HEK293T (cell line): ENCODE measurements at regions not wholly inside any gene's neighbourhood (a gene's known extent, or its start where the extent isn't known, plus 50 kb on each side); places are given as distances from the start of the nearest gene placed in this dataset.

Source experiments
- BHLHE40 ChIP-seq: fragments of 450-650 bp; IDR thresholded peaks from 2 replicates; pipeline ENCODE4 v1.6.1; 2016; ENCODE audit warnings: mild to moderate bottlenecking, moderate library complexity, borderline replicate concordance
- ELF4 ChIP-seq: fragments of 450-650 bp; IDR thresholded peaks from 2 replicates; pipeline ENCODE4 v1.6.1; 2017; ENCODE audit warnings: antibody characterized with exemption
- FOXA1 ChIP-seq: fragments of 450-650 bp; IDR thresholded peaks from 2 replicates; pipeline ENCODE4 v1.6.1; 2016; ENCODE audit warnings: mild to moderate bottlenecking
- LEF1 ChIP-seq: fragments of 450-650 bp; IDR thresholded peaks from 2 replicates; pipeline ENCODE4 v1.6.1; 2017; ENCODE audit warnings: mild to moderate bottlenecking, borderline replicate concordance
- PKNOX1 ChIP-seq: fragments of 450-650 bp; IDR thresholded peaks from 2 replicates; pipeline ENCODE4 v1.6.1; 2016
- SP1 ChIP-seq: fragments of 450-650 bp; IDR thresholded peaks from 2 replicates; pipeline ENCODE4 v1.6.1; 2017
- SUZ12 ChIP-seq: fragments of 450-650 bp; IDR thresholded peaks from 2 replicates; pipeline ENCODE4 v1.6.1; 2016; ENCODE audit warnings: mild to moderate bottlenecking
- TARDBP ChIP-seq: fragments of 450-650 bp; IDR thresholded peaks from 2 replicates; pipeline ENCODE4 v1.6.1; 2016
- ZNF384 ChIP-seq: fragments of 450-650 bp; IDR thresholded peaks from 2 replicates; pipeline ENCODE4 v1.6.1; 2016

DNA sequence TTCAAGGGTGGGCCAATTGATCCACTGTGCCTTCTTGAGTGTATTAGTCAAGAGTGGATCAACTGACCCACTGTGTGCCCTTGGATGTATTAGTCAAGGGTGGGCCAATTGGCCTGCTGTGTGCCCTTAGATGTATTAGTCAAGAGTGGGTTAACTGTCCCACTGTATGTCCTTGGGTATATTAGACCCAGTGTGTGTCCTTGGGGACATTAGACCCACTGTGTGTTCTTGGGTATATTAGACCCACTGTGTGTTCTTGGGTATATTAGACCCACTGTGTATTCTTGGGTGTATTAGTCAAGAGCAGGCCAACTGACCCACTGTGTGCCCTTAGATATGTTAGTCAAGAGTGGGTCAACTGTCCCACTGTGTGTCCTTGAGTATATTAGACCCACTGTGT lies 601.8 kb downstream of the TYW1 start:
- TF ChIP-seq BHLHE40 (no peak), FOXA1 (no peak), TARDBP (no peak), SP1 (no peak), PKNOX1 (no peak), ELF4 (no peak), LEF1 (no peak), ZNF384 (no peak), SUZ12 (no peak)
